IPS-20b (cell line): ENCODE measurements at regions not wholly inside any gene's neighbourhood (a gene's known extent, or its start where the extent isn't known, plus 50 kb on each side); places are given as distances from the start of the nearest gene placed in this dataset.

ENCODE experiments used
- H3K27ac ChIP-seq: one replicate; pipeline ENCODE4 v1.5.1; 2013; ENCODE audit warnings: low read length
- H3K27me3 ChIP-seq: 2 replicates; pipeline ENCODE4 v1.6.1; 2013; ENCODE audit warnings: mild to moderate bottlenecking, low read length, inconsistent platforms; ENCODE audit not compliant: insufficient read depth
- H3K36me3 ChIP-seq: 2 replicates; pipeline ENCODE4 v1.6.1; 2013; ENCODE audit warnings: low read depth, mild to moderate bottlenecking, inconsistent platforms, low read length, moderate library complexity; ENCODE audit not compliant: insufficient read depth
- H3K4me1 ChIP-seq: 2 replicates; pipeline ENCODE4 v1.6.1; 2013; ENCODE audit warnings: mild to moderate bottlenecking, control low read depth, inconsistent platforms, low read length, moderate library complexity; ENCODE audit not compliant: insufficient read depth
- H3K4me3 ChIP-seq: 2 replicates; pipeline ENCODE4 v1.5.1; 2013; ENCODE audit warnings: mild to moderate bottlenecking, low read length, inconsistent platforms
- H3K9ac ChIP-seq: 2 replicates; pipeline ENCODE4 v1.6.1; 2013; ENCODE audit warnings: low read depth, mild to moderate bottlenecking, inconsistent platforms, low read length, moderate library complexity
- H3K9me3 ChIP-seq: 2 replicates; pipeline ENCODE4 v1.6.1; 2013; ENCODE audit warnings: mild to moderate bottlenecking, low read depth, low read length, inconsistent platforms; ENCODE audit not compliant: insufficient read depth

GRCh38 chr1:177801790-177802189 lies 168.1 kb downstream of the SEC16B start:
- peaks cover 9% of the 10 kb centered on the region; the same call in 1 of the 2 replicates for H3K4me1 ChIP-seq
- H3K36me3 ChIP-seq = no peaks in the 10 kb centered on the region
- no peak overlapping the region for H3K9ac ChIP-seq

DNA sequence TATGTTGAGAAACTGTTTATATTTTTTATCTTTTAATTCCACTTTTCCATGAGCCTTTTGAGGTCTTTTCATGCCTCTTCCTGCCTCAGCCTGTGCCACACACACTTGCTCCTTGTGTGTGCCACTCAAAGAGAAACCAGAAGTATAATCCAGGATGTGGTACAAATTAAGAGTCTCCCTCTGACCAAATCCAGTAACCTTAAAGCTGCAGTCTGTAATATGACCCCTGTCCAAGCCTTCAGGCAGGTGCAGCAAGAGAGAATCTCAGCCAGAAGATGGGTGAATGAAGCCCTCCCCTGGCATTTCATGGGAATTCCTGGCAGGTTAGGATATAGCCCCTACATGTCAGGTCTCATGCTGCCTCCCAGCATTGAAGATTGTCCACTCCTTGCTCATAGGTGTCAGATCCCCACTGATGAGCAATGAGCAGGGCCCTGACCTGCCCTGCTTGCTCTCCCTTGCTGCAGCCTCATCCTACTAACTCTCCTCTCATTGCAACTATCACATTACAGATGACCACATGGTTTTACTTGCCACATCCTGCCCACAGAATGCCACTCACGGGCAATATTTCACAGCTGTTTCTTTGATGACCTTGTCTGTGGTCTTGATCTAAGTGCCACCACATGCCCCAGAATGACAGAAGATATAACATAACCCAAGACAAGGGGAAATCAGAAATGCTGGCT lies 169.3 kb downstream of the SEC16B start:
- H3K9me3 ChIP-seq = peaks cover 8% of the 10 kb centered on the region; the same call in 1 of the 2 replicates
- no peak overlapping the region for H3K27ac ChIP-seq
- no peaks in the 10 kb centered on the region for H3K36me3 ChIP-seq
- H3K27me3 ChIP-seq = no peaks in the 10 kb centered on the region
- no peak overlapping the region for H3K9ac ChIP-seq
- H3K4me1 ChIP-seq = peaks cover 9% of the 10 kb centered on the region; the same call in 1 of the 2 replicates
- H3K4me3 ChIP-seq = no peak overlapping the region

More at GRCh38 chr1:177801790-177802189, 168.1 kb downstream of the SEC16B start:
- no peak overlapping the region for H3K27ac ChIP-seq
- H3K4me3 ChIP-seq = no peak overlapping the region
- peaks cover 8% of the 10 kb centered on the region; the same call in 1 of the 2 replicates for H3K9me3 ChIP-seq
- no peaks in the 10 kb centered on the region for H3K27me3 ChIP-seq

- Histone ChIP-seq H3K9me3 (peaks cover 8% of the 10 kb centered on the region; the same call in 1 of the 2 replicates), H3K36me3 (no peaks in the 10 kb centered on the region), H3K4me1 (peaks cover 14% of the 10 kb centered on the region), H3K27me3 (no peaks in the 10 kb centered on the region), H3K4me3 (no peak overlapping the region), H3K27ac (no peak overlapping the region), H3K9ac (no peak overlapping the region)
Measured at GRCh38 chr1:177799746-177800145, 170.1 kb downstream of the SEC16B start.

GRCh38 chr1:177798614-177799013 lies 171.2 kb downstream of the SEC16B start:
- H3K4me1 ChIP-seq = peaks cover 25% of the 10 kb centered on the region
- no peak overlapping the region for H3K4me3 ChIP-seq
- no peaks in the 10 kb centered on the region for H3K27me3 ChIP-seq
- H3K9ac ChIP-seq = no peak overlapping the region
- peaks cover 3% of the 10 kb centered on the region; the same call in 1 of the 2 replicates for H3K9me3 ChIP-seq
- no peak overlapping the region for H3K27ac ChIP-seq
- no peaks in the 10 kb centered on the region for H3K36me3 ChIP-seq

- Histone ChIP-seq H3K4me1 (peaks cover 25% of the 10 kb centered on the region), H3K27ac (no peak overlapping the region), H3K4me3 (no peak overlapping the region), H3K9me3 (peaks cover 8% of the 10 kb centered on the region; the same call in 1 of the 2 replicates), H3K9ac (no peak overlapping the region), H3K27me3 (no peaks in the 10 kb centered on the region), H3K36me3 (no peaks in the 10 kb centered on the region)
Measured at GRCh38 chr1:177796561-177796960, 173.3 kb downstream of the SEC16B start.

DNA sequence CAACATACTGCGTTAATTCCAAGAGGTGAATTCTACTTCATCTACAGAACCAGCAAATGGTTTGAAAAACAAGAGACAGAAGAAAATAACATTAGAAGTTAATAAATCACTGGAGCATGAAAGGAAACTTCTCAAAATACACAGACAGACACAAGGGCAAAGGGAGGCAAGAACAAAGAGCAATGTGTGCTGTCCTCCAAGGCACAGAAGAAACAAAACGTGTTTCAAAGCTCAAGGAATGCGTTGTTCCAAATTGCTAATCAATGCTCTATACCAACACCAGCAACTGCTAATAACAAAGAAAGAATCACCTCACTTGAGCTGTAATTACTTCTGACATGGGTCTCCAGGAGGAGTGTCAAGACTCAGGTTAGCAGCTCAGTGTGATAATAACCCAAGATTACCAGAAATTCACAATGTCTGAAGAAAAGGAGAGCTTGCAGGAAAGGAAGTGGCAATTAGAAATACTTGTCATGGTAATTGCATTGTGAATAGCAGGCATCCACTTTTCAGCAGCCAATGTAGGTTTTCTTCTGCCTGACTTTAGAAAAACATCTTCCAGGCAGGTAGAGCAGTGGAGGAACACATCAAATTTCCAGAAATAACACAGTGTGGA lies 175.4 kb downstream of the SEC16B start:
- H3K9ac ChIP-seq = peak overlapping the region; percentile 14; the same call in 1 of the 2 replicates
- H3K4me1 ChIP-seq = peaks cover 25% of the 10 kb centered on the region
- H3K9me3 ChIP-seq = peaks cover 8% of the 10 kb centered on the region; the same call in 1 of the 2 replicates
- H3K36me3 ChIP-seq = no peaks in the 10 kb centered on the region
- peak overlapping the region; percentile 11 for H3K27ac ChIP-seq
- H3K4me3 ChIP-seq = peak overlapping the region; percentile 37; the same call in 1 of the 2 replicates
- H3K27me3 ChIP-seq = no peaks in the 10 kb centered on the region

- peak overlapping the region; percentile 14; the same call in 1 of the 2 replicates for H3K9ac ChIP-seq
- no peak overlapping the region; the same call in 1 of the 2 replicates for H3K4me3 ChIP-seq
- H3K9me3 ChIP-seq = peaks cover 8% of the 10 kb centered on the region; the same call in 1 of the 2 replicates
- H3K27ac ChIP-seq = peak overlapping the region; percentile 11
- no peaks in the 10 kb centered on the region for H3K27me3 ChIP-seq
- peaks cover 25% of the 10 kb centered on the region for H3K4me1 ChIP-seq
- H3K36me3 ChIP-seq = no peaks in the 10 kb centered on the region
Measured at GRCh38 chr1:177793900-177794299, 176.0 kb downstream of the SEC16B start.

DNA sequence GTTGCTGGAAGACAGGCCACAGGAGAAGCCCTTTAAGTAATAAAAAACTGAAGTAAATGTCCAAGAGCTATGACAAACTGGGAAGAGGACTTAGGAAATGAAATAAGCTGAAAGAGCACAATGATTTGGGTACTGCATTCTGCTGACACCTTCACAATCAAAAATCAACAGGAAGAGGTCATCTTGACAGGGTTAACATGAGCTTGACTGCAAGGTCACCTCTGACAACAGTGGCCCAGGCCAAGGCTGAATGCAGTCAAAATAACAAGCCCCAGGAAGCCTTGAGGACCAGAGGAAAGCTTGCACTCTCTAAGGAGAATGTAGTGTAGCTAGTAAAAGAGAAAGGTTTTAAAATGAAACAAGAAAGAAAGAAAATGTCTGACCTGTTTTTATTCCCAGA lies 179.3 kb downstream of the SEC16B start:
- peaks cover 8% of the 10 kb centered on the region; the same call in 1 of the 2 replicates for H3K9me3 ChIP-seq
- no peaks in the 10 kb centered on the region for H3K36me3 ChIP-seq
- no peak overlapping the region for H3K9ac ChIP-seq
- H3K4me1 ChIP-seq = peaks cover 19% of the 10 kb centered on the region
- no peak overlapping the region for H3K4me3 ChIP-seq
- H3K27me3 ChIP-seq = no peaks in the 10 kb centered on the region
- H3K27ac ChIP-seq = no peak overlapping the region

- Histone ChIP-seq H3K4me3 (no peak overlapping the region), H3K36me3 (no peaks in the 10 kb centered on the region), H3K9me3 (peaks cover 8% of the 10 kb centered on the region; the same call in 1 of the 2 replicates), H3K27ac (no peak overlapping the region), H3K4me1 (peaks cover 16% of the 10 kb centered on the region), H3K27me3 (no peaks in the 10 kb centered on the region), H3K9ac (no peak overlapping the region)
Measured at GRCh38 chr1:177789956-177790355, 179.9 kb downstream of the SEC16B start.

DNA sequence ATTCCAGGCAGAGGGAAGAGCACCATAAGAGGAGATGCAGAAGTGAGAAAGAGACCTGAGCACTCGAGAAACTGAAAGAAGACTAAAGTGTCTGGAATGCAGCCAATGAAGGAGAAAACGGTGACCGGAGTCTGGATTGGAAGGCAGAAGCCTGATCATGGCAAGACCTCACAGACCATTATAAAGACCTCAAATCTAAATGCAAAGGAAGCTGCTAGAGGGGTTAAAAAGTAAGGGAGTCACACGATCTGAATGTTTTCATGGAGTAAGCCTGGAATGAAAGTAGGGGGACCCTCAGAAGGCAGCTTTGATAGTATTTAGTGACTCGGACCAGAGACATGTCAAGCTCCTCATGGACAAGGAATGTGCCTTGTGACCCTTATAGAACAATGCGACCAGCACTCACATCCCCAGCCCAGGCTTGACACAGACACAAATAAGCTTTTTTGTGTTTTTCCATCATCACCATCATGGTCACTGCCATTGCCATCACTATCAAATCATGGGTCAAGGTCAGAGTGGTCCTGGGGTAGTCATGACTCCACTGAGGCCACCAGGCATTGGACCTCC lies 183.6 kb downstream of the SEC16B start:
- Histone ChIP-seq H3K27me3 (no peaks in the 10 kb centered on the region), H3K4me1 (0 out of 2 replicates have a peak, but pooled peaks cover 3% of the 10 kb centered on the region), H3K36me3 (no peaks in the 10 kb centered on the region), H3K9ac (no peak overlapping the region), H3K4me3 (no peak overlapping the region), H3K9me3 (no peaks in the 10 kb centered on the region), H3K27ac (no peak overlapping the region)

GRCh38 chr1:177784936-177785335 lies 184.9 kb downstream of the SEC16B start:
- H3K36me3 ChIP-seq = no peaks in the 10 kb centered on the region
- no peaks in the 10 kb centered on the region for H3K27me3 ChIP-seq

More at GRCh38 chr1:177784936-177785335, 184.9 kb downstream of the SEC16B start:
- H3K9ac ChIP-seq = no peak overlapping the region
- no peak overlapping the region for H3K4me3 ChIP-seq
- H3K4me1 ChIP-seq = peaks cover 3% of the 10 kb centered on the region; the same call in 1 of the 2 replicates
- H3K9me3 ChIP-seq = no peaks in the 10 kb centered on the region
- H3K27ac ChIP-seq = no peak overlapping the region
